GM18519 (cell line): ENCODE measurements at regions not wholly inside any gene's neighbourhood (a gene's known extent, or its start where the extent isn't known, plus 50 kb on each side); places are given as distances from the start of the nearest gene placed in this dataset.
"Not testable (repeated sequence)": the region's sequence is repeated elsewhere in the genome, so short reads cannot be mapped to it uniquely, and the experiment has no call there.

ENCODE experiments used
- ATAC-seq: cut with Tn5 transposase; IDR thresholded peaks from one replicate; pipeline ENCODE4 v1.9.1; 2021; ENCODE audit warnings: mild to moderate bottlenecking, moderate library complexity; ENCODE audit not compliant: unreplicated experiment, low FRiP score

DNA sequence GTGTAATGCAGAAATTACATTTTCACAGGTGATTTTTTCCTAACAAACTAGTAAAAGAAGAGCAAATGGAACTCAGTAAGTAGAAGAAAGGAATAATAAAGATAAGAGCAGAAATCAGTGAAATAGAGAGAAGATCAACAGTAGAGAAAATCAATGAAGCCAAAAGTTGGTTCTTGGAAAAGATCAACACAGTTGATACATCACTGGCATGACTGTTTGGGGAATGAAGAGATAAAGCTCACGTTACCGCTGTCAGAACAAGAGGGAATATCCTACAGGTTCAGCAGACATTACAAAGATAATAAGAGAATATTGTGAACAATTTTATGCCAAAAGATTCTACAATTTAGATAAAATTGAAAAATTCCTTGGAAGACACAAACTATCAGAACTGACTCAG is 146.4 kb downstream of the ACTR3B start:
- ATAC-seq = no peak

- no peak for ATAC-seq
Measured at GRCh38 chr7:152907042-152907761, 147.7 kb downstream of the ACTR3B start.

GRCh38 chr7:152909280-152909679 is 149.7 kb downstream of the ACTR3B start:
- ATAC-seq = no peak

DNA sequence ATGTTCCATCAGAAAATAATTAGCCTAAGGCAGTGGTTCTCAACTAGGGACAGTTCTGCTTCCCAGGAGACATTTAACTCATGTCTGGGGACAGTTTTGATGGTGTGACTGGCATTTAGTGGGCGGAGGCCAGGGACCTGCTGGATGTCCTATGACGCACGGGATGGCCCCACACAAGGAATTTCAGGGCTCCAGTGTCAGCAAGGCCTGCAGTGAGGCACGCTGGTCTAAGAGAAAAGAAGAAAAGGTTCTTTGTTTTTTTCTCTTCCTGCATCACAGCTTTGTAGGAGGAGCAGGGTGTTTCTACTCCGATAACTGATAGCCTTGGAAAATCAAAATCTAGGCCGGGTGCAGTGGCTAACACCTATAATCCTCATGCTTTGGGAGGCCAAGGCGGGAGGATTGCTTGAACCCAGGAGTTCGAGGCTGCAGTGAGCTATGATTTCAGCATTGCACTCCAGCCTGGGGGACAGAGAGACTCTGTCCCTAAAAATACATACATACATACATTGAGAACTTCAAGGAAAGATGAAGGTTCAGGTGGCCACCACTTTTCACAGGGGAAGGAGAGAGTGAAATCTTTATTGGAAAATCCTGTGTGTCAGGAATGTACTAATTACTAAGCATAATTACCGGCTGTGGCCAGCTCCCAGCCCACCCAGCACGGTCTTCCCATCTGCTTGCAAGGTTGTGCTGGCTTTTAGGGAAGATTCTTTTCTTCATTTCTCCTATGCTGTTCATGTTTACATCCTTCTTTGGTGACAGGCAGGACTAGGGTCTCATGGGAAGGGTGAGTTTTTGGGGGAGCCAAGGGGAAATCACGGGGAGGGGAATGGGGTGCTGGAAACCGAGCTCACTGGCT is 150.4 kb downstream of the ACTR3B start:
- no peak for ATAC-seq

GRCh38 chr7:152910545-152911225 is 151.1 kb downstream of the ACTR3B start:
- no peak for ATAC-seq

- ATAC-seq = no peak
Measured at GRCh38 chr7:152911226-152911560, 151.6 kb downstream of the ACTR3B start.

- ATAC-seq = no peak
Measured at GRCh38 chr7:152911922-152912321, 152.4 kb downstream of the ACTR3B start.

GRCh38 chr7:152912511-152912910 is 153.0 kb downstream of the ACTR3B start:
- ATAC-seq = no peak

DNA sequence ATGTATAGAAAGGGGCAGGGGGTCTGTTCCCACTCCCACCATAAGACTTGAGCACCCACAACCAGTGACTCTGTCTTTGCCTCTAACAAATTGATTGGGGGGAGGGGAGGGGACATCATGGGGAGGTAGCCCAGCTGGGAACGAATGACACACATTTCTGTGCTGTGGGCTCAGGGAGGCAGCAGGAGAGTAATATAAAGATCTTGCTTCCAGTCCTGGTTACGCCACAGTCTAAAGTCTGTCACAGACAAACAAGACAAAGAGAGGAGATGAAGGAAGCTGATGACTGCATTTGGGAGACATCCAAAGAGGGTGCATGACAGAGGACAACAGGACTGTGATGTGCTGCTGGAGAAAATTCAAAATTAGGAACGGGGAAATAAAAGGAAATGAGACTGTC is 153.9 kb downstream of the ACTR3B start:
- no peak for ATAC-seq

- ATAC-seq = no peak
Measured at GRCh38 chr7:152914014-152914844, 154.7 kb downstream of the ACTR3B start.

DNA sequence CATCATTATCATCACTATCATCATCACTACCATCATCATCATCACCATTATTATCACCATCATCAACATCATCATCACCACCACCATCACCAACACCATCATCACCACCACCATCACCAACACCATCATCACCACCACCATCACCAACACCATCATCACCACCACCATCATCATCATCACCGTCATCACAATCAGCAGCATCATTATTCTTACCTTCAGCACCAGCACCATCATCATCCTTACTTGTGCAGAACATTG is 155.2 kb downstream of the ACTR3B start:
- not testable (repeated sequence) for ATAC-seq

DNA sequence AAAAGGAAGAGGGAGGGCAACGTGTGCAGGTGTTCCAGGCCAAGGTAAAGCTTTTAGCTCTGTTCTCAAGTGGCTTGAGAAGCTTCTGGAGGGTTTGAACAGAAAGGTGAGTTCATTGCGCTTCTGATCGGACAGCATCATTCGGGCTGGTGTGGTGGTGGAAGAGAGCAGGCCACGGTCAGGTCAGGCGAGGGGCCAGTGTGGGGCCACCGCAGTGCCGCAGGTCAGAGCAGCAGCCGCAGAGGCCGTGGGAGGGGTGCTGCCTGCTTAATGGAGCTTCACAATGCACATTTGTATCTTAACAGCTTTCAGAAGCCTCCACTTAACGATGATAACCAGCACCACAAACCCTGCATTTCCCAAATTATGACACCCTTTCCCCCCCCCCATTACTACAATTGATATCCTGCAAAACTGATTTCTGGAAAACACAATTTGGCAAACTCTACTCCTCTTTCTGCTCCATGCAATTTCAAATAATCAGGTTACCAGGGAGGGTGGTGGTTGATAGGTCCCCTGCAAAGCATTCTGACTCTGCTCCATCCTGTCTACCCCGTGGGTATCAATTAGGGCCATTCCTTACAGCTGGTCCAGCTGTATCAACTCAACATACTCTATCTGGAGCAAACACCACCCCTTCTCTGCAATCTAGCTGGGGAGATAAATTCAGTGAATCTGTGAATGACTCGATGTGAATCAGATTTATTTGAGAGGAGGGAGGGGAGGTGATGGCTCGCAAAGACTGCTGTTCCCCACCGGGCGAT is 162.9 kb downstream of the ACTR3B start:
- ATAC-seq = no peak

- ATAC-seq = no peak
Measured at GRCh38 chr7:152923711-152924110, 164.2 kb downstream of the ACTR3B start.

- ATAC-seq = no peak
Measured at GRCh38 chr7:152924238-152924637, 164.7 kb downstream of the ACTR3B start.

GRCh38 chr7:152924826-152925411 is 165.4 kb downstream of the ACTR3B start:
- no peak for ATAC-seq

GRCh38 chr7:152925412-152926147 is 166.0 kb downstream of the ACTR3B start:
- ATAC-seq = no peak

DNA sequence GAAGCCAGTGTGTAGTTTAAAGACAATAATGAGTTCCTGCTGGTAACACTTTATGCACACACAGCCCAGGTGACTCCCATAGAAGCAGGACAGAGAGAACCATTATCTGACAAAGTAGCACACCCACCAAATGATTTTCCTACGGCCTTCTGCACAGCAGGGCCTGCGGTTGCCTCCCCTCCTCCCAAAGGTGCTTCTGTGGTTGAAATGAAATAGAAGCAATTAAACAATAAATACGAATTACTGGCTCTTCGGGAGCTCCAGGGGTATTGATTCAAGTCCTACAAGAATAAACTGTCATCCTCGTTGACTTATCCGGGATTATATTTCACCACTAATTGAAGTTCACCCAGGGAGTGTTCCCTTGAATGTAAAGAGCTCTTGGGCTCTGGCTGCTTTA is 172.1 kb downstream of the ACTR3B start:
- ATAC-seq = no peak

GRCh38 chr7:152937282-152937681 is 177.7 kb downstream of the ACTR3B start:
- no peak for ATAC-seq

DNA sequence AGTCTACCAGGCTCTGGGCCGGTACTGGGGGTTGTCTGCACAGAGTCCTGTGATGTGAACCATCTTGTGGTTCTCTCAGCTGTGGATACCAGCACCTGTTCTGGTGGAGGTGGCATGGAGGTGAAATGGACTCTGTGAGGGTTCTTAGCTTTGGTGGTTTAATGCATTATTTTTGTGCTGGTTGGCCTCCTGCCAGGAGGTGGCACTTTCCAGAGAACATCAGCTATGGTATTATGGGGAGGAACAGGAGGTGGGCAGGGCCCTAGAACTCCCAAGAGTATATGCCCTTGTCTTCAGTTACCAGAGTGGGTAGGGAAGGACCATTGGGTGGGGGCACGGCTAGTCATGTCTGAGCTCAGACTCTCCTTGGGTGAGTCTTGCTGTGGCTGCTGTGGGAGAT is 187.1 kb downstream of the ACTR3B start:
- not testable (repeated sequence) for ATAC-seq
